ENCODE measurements at regions not wholly inside any gene's neighbourhood (a gene's known extent, or its start where the extent isn't known, plus 50 kb on each side); places are given as distances from the start of the nearest gene placed in this dataset.

DNA sequence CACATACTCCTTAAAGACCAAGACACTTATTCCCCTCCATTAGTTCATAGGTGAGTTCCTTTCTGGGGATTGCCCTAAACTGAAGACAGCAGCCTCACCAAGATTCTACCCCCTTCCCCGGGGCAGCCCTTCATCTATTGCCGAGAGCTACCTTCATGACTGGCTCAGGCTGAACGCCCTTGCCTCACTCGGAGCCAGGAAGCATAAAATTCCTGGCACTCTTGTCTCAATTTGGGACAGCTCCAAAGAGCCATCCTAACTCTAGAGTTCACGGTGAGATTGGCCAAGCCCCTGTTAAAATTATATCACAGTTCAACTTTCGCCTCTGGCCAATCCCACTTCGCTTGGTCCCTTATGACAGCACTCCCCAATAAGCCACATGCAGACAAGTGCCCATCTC is 113.0 kb upstream of the PROX1 start:
- no peaks in the 10 kb centered on the region for H3K36me3 ChIP-seq (ENCODE audit: control insufficient read depth, insufficient read depth, low read length)
- H3K4me1 ChIP-seq (ENCODE audit: control insufficient read depth, insufficient read depth, low read length), result no peaks in the 10 kb centered on the region
- H3K9me3 ChIP-seq (ENCODE audit: control insufficient read depth, insufficient read depth, low read length), result no peaks in the 10 kb centered on the region
- H3K9ac ChIP-seq (ENCODE audit: low read depth, low read length), result no peak overlapping the region
- H3K27ac ChIP-seq (ENCODE audit: low read depth, low read length), result no peak overlapping the region
- H3K27me3 ChIP-seq (ENCODE audit: control insufficient read depth, insufficient read depth, low read length), result no peaks in the 10 kb centered on the region
- H3K4me3 ChIP-seq (ENCODE audit: low read depth, low read length), result no peak overlapping the region

DNA sequence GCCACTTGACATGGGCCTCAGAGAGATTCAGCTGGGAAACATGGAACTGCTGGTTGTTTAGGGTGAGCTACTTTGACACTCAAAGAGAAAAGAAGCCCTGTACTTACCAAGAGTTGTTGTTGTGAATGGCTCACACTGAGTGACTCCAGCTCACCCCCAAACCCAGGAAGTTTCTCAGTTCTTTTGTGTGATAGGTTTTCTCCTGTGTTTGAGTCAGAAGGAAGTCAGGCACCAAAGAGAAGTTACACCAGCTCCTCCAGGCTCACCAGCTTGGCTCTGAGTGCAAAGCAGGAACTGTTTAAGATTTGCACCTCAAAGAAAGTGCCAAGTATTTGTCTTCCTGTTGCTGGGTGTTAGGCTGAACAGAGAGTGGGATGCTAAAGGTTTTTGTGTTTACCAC is 111.2 kb upstream of the PROX1 start:
- Histone ChIP-seq H3K4me3 (ENCODE audit: low read depth, low read length) (no peak overlapping the region), H3K36me3 (ENCODE audit: control insufficient read depth, insufficient read depth, low read length) (no peaks in the 10 kb centered on the region), H3K27ac (ENCODE audit: low read depth, low read length) (no peak overlapping the region), H3K27me3 (ENCODE audit: control insufficient read depth, insufficient read depth, low read length) (no peaks in the 10 kb centered on the region), H3K4me1 (ENCODE audit: control insufficient read depth, insufficient read depth, low read length) (no peaks in the 10 kb centered on the region), H3K9ac (ENCODE audit: low read depth, low read length) (no peak overlapping the region), H3K9me3 (ENCODE audit: control insufficient read depth, insufficient read depth, low read length) (no peaks in the 10 kb centered on the region)

DNA sequence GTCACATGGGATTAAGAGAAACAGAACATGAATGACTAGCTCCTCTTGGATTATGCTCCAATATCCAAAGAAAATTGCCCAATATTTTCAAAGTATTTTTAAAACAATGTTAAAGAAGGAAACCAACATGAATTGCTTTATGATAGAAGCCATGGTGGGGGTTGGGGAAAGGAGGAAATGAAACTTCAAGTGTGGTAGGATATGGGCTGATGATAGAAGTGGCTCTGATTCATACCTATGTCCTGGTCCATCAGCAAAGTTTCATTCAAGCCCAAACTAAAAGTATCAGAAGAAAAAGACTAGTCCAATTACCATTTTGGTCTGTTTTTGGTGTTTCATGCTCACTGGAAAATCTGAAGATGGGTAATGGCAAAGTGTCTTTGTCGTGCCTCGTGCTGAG is 104.2 kb upstream of the PROX1 start:
- no peaks in the 10 kb centered on the region for H3K27me3 ChIP-seq (ENCODE audit: control insufficient read depth, insufficient read depth, low read length)
- no peaks in the 10 kb centered on the region for H3K36me3 ChIP-seq (ENCODE audit: control insufficient read depth, insufficient read depth, low read length)
- no peak overlapping the region for H3K9ac ChIP-seq (ENCODE audit: low read depth, low read length)
- no peak overlapping the region for H3K27ac ChIP-seq (ENCODE audit: low read depth, low read length)
- no peaks in the 10 kb centered on the region for H3K9me3 ChIP-seq (ENCODE audit: control insufficient read depth, insufficient read depth, low read length)
- no peaks in the 10 kb centered on the region for H3K4me1 ChIP-seq (ENCODE audit: control insufficient read depth, insufficient read depth, low read length)
- no peak overlapping the region for H3K4me3 ChIP-seq (ENCODE audit: low read depth, low read length)

DNA sequence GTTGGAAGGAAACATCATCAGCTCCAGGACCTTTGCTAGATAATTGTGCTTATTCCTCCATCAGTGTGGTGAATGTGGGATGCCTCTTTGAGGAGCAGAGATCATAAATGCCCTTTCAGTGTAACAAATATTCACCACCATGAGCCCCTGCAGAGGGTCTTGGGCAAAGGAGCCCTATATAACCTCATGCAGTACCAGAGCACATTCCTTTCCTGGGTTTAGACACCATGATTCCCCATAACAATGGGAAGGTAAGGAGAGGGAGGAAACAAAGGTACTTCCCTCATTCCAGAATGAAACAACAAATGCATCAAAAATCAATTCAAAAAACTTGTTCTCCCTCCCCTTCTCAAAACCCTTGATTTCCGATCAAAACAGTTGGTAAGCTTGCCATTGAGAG is 103.4 kb upstream of the PROX1 start:
- H3K27me3 ChIP-seq (ENCODE audit: control insufficient read depth, insufficient read depth, low read length), result no peaks in the 10 kb centered on the region
- H3K36me3 ChIP-seq (ENCODE audit: control insufficient read depth, insufficient read depth, low read length), result no peaks in the 10 kb centered on the region
- no peak overlapping the region for H3K4me3 ChIP-seq (ENCODE audit: low read depth, low read length)
- no peaks in the 10 kb centered on the region for H3K9me3 ChIP-seq (ENCODE audit: control insufficient read depth, insufficient read depth, low read length)
- no peak overlapping the region for H3K27ac ChIP-seq (ENCODE audit: low read depth, low read length)
- H3K4me1 ChIP-seq (ENCODE audit: control insufficient read depth, insufficient read depth, low read length), result no peaks in the 10 kb centered on the region
- no peak overlapping the region for H3K9ac ChIP-seq (ENCODE audit: low read depth, low read length)

DNA sequence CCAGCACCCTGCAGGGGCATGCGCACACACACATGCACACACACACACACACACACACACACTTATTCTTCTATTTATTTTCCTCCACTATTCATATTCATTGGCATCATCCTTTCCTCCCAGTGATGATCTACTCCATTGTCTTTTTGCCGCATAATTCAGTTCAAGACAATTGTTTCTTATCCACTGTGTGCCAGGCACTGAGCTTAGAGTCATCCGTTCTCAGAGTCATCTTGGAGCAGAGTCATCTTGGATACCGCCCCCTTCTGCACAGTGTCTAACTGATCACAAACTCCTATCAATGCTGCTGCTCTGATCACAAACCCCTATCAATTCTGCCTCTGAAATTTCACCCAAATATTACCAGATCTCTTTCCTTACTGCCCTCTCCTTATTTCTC is 102.8 kb upstream of the PROX1 start:
- H3K36me3 ChIP-seq (ENCODE audit: control insufficient read depth, insufficient read depth, low read length), result no peaks in the 10 kb centered on the region
- no peak overlapping the region for H3K4me3 ChIP-seq (ENCODE audit: low read depth, low read length)
- H3K9me3 ChIP-seq (ENCODE audit: control insufficient read depth, insufficient read depth, low read length), result no peaks in the 10 kb centered on the region
- no peak overlapping the region for H3K9ac ChIP-seq (ENCODE audit: low read depth, low read length)
- H3K27ac ChIP-seq (ENCODE audit: low read depth, low read length), result no peak overlapping the region
- no peaks in the 10 kb centered on the region for H3K27me3 ChIP-seq (ENCODE audit: control insufficient read depth, insufficient read depth, low read length)
- no peaks in the 10 kb centered on the region for H3K4me1 ChIP-seq (ENCODE audit: control insufficient read depth, insufficient read depth, low read length)

DNA sequence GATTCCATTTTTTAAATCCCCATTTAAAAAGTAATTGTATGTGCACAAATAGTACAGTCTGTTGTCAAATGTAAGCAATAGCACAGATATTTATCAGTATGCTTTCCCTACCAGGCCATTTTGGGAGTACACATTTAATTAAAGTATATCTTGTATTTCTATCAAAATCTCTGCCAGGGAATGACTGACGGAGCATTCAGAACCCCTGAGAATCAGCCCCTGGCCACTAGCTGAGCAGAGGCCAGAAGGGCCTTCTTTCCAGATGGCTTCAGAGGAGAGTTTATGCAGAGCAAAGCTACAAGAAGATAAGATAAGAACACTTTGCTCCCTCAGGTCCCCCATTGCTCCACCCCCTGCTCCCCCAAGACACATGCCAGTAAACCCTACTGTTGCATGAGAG is 99.9 kb upstream of the PROX1 start:
- Histone ChIP-seq H3K27ac (ENCODE audit: low read depth, low read length) (no peak overlapping the region), H3K4me3 (ENCODE audit: low read depth, low read length) (no peak overlapping the region)

DNA sequence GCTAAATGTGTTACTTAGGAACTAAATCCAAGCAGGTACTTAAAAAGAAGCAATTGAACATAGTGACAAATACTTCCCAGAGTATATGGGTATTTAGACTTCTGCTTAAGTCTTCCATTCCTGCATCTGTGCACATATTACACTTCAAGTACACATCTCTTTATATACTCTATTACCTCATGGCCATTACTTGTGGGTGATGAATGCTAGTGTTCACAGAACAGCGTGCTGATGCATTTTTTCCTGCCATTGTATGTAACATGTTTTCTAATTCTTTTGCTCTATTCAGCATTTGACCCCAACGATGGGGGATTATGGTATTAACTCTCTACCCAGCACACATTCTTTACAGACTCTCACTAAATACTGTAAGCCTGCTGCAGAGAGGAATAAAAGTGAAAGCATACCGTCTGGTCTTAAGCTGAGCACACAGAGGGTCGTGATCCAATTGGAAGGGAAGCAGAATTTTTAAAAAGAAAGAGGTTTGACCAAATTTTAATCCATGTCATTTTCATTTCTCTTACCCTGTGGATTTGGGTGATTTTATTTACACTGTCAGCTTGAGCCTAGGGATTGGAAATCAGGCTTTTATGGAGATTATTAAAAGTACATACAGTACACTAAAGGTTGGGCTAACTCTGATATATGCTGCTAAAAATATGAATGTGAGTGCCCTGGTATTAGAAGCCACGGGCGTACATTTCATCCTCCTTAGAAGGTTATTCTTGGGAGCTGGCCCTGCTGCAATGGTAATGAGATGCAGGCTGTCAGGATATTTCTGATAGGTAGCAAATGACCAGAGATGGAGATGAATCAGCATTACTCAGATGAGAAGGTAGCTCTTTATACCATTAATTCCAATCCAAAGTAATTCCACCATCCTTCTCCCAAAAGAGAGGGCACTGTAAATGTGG is 95.5 kb upstream of the PROX1 start:
- Histone ChIP-seq H3K9ac (ENCODE audit: low read depth, low read length) (no peak overlapping the region), H3K4me3 (ENCODE audit: low read depth, low read length) (no peak overlapping the region), H3K4me1 (ENCODE audit: control insufficient read depth, insufficient read depth, low read length) (no peaks in the 10 kb centered on the region), H3K9me3 (ENCODE audit: control insufficient read depth, insufficient read depth, low read length) (no peaks in the 10 kb centered on the region), H3K27ac (ENCODE audit: low read depth, low read length) (no peak overlapping the region), H3K36me3 (ENCODE audit: control insufficient read depth, insufficient read depth, low read length) (no peaks in the 10 kb centered on the region), H3K27me3 (ENCODE audit: control insufficient read depth, insufficient read depth, low read length) (no peaks in the 10 kb centered on the region)

More for the DNA sequence above, 99.9 kb upstream of the PROX1 start:
- Histone ChIP-seq H3K36me3 (ENCODE audit: control insufficient read depth, insufficient read depth, low read length) (no peaks in the 10 kb centered on the region), H3K9me3 (ENCODE audit: control insufficient read depth, insufficient read depth, low read length) (no peaks in the 10 kb centered on the region), H3K9ac (ENCODE audit: low read depth, low read length) (no peak overlapping the region), H3K27me3 (ENCODE audit: control insufficient read depth, insufficient read depth, low read length) (no peaks in the 10 kb centered on the region), H3K4me1 (ENCODE audit: control insufficient read depth, insufficient read depth, low read length) (no peaks in the 10 kb centered on the region)

DNA sequence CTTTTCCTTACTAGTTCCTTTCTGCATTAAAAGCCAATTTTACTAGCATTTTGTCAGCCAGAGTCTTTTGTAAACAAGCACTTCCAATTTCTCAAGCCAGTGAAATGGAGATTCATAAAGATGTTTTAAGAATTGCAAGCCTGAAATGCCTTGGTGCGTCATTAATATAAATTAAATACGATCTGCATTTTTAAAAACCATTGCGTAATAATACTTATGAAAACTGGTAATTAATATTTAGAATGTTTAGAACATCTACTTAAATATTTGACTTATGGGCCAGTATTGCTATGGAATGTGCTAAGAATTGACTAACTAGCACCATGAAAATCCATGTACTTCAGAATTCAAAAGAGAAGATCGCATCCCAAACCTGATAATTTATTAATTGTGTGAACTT is 89.1 kb upstream of the PROX1 start:
- no peak overlapping the region for H3K9ac ChIP-seq (ENCODE audit: low read depth, low read length)
- no peaks in the 10 kb centered on the region for H3K27me3 ChIP-seq (ENCODE audit: control insufficient read depth, insufficient read depth, low read length)
- no peaks in the 10 kb centered on the region for H3K36me3 ChIP-seq (ENCODE audit: control insufficient read depth, insufficient read depth, low read length)
- H3K4me3 ChIP-seq (ENCODE audit: low read depth, low read length), result no peak overlapping the region
- no peaks in the 10 kb centered on the region for H3K9me3 ChIP-seq (ENCODE audit: control insufficient read depth, insufficient read depth, low read length)
- H3K27ac ChIP-seq (ENCODE audit: low read depth, low read length), result no peak overlapping the region
- H3K4me1 ChIP-seq (ENCODE audit: control insufficient read depth, insufficient read depth, low read length), result no peaks in the 10 kb centered on the region

DNA sequence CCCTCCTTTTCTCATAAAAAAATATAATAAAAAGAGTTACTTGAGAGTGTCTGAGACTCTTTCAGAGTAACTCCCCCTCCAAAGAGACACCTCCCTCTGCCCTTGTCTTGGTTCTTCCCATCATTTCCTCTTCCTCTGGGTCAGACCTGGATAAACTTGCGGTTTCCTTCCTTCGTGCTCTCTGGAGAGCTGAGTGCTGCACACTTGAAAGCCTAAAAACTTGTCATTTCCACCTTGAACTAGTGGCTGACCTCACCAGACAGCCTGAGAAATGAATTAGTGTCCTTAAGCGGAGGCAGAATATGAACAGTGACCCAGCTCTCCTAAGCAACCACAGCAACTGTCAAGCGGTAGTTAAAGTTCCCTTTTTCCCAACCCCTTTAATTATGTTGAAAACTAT is 88.4 kb upstream of the PROX1 start:
- Histone ChIP-seq H3K27me3 (ENCODE audit: control insufficient read depth, insufficient read depth, low read length) (no peaks in the 10 kb centered on the region), H3K4me3 (ENCODE audit: low read depth, low read length) (no peak overlapping the region), H3K4me1 (ENCODE audit: control insufficient read depth, insufficient read depth, low read length) (no peaks in the 10 kb centered on the region), H3K36me3 (ENCODE audit: control insufficient read depth, insufficient read depth, low read length) (no peaks in the 10 kb centered on the region), H3K9ac (ENCODE audit: low read depth, low read length) (no peak overlapping the region), H3K27ac (ENCODE audit: low read depth, low read length) (no peak overlapping the region), H3K9me3 (ENCODE audit: control insufficient read depth, insufficient read depth, low read length) (no peaks in the 10 kb centered on the region)

- Histone ChIP-seq H3K4me1 (ENCODE audit: control insufficient read depth, insufficient read depth, low read length) (no peaks in the 10 kb centered on the region), H3K27me3 (ENCODE audit: control insufficient read depth, insufficient read depth, low read length) (no peaks in the 10 kb centered on the region), H3K36me3 (ENCODE audit: control insufficient read depth, insufficient read depth, low read length) (no peaks in the 10 kb centered on the region), H3K9ac (ENCODE audit: low read depth, low read length) (no peak overlapping the region), H3K27ac (ENCODE audit: low read depth, low read length) (no peak overlapping the region), H3K4me3 (ENCODE audit: low read depth, low read length) (no peak overlapping the region), H3K9me3 (ENCODE audit: control insufficient read depth, insufficient read depth, low read length) (no peaks in the 10 kb centered on the region)
These were observed 82.4 kb upstream of the PROX1 start for GRCh38 chr1:213905344-213905743.

- Histone ChIP-seq H3K9ac (ENCODE audit: low read depth, low read length) (no peak overlapping the region), H3K36me3 (ENCODE audit: control insufficient read depth, insufficient read depth, low read length) (no peaks in the 10 kb centered on the region), H3K9me3 (ENCODE audit: control insufficient read depth, insufficient read depth, low read length) (no peaks in the 10 kb centered on the region), H3K4me3 (ENCODE audit: low read depth, low read length) (no peak overlapping the region), H3K27ac (ENCODE audit: low read depth, low read length) (no peak overlapping the region), H3K27me3 (ENCODE audit: control insufficient read depth, insufficient read depth, low read length) (no peaks in the 10 kb centered on the region), H3K4me1 (ENCODE audit: control insufficient read depth, insufficient read depth, low read length) (no peaks in the 10 kb centered on the region)
These were observed 79.3 kb upstream of the PROX1 start for GRCh38 chr1:213908521-213908920.
